Heart left ventricle (tissue), 13 donors: ENCODE measurements at regions not wholly inside any gene's neighbourhood (a gene's known extent, or its start where the extent isn't known, plus 50 kb on each side); places are given as distances from the start of the nearest gene placed in this dataset.
"Not testable (repeated sequence)": the region's sequence is repeated elsewhere in the genome, so short reads cannot be mapped to it uniquely, and the experiment has no call there.

Source experiments
- CTCF ChIP-seq, 12 donors: fragments of 200-600 bp; sonication (generic) in 4 of 12; IDR thresholded peaks; one replicate each; pipeline versions ENCODE4 v1.5.0 to v1.8.0; 2018 to 2022; ENCODE audit warnings: antibody characterized with exemption in 12 of 12, mild to moderate bottlenecking in 5 of 12
- POLR2A ChIP-seq, 2 donors: fragments of 450-650 bp; IDR thresholded peaks; one replicate each; pipeline ENCODE4 v1.6.1; 2017; ENCODE audit warnings: antibody characterized with exemption in 2 of 2, mild to moderate bottlenecking in 2 of 2, moderate library complexity in 2 of 2
- donor health status: ischemic (EF 13 %, LVEDD 7.1; RV severe dilation, severe dysfunction).
- donor health status: DM: no; HTN: yes; CAD: no.
- donor health status: DM: no; HTN: no; CAD: no.
- donor health status: ischemic (EF 25% LVEDD 6.9; RV normal size, moderate dysfunction).
- donor health status: ischemic (EF 25% LVEDD 5.7; RV mildly dilated, moderate dysfunction).
- donor health status: ischemic (EF 35%, LVEDD 5.7; RV mildly dilated, moderate dysfunction).
- donor health status: nonischemic (EF 11% LVEDD 7.7; RV severe dilation, severe dysfunction).
- donor health status: DM: yes; HTN: yes; CAD: no.
- donor health status: PGD.
- donor health status: ischemic (EF 29% LVEDD 5.4; RV normal size, mild dysfunction).
- donor health status: nonischemic (EF 23%, LVEDD 6.1; RV moderate dilation, normal function).

- not testable (repeated sequence) for TF ChIP-seq CTCF, POLR2A (IDR thresholded peaks at IDR 0.05)
Measured at GRCh38 chr3:17812328-17812727, 69.9 kb upstream of the TBC1D5 start.
